UCSD-AML1 (cell line): ENCODE measurements at regions not wholly inside any gene's neighbourhood (a gene's known extent, or its start where the extent isn't known, plus 50 kb on each side); places are given as distances from the start of the nearest gene placed in this dataset.

ENCODE experiments used
- DNase-seq: peaks from one replicate; lab custom pipeline; 2025; ENCODE audit not compliant: unreplicated experiment; lab: John Stamatoyannopoulos, UW

DNA sequence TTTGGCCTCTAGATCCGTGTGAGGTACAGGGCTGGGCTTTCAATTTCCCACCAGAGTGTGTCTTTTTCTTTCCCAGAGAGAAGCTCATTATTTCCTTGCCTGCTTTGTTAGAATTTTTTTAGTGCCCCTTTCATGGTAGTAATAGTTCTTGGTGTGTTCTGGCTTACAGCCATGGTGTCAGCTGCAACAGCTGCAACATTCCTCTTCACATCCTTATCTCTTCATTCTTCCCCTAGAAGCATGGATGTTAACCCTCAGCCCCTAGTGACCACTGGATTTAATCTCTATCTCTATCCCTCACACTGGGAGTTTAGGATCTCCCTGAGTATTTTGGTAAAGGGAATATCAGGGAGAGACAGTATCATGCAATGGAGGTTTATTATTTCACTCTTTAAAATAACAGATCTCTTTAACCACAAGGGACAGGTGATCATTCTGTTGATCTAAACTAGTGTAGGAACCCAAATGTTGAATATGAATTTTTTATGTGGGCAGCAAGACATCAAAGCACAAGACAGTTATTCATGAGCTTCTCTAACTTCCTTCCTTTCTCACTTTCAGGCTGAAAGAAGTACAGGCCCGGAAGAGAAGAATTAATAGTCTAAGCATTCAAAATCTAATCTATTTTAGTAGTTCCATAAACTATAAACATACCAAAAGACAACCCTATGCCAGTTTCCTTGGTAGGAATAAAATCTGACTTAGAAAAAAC is 160.2 kb downstream of the FAM170A start:
- no peak for DNase-seq

DNA sequence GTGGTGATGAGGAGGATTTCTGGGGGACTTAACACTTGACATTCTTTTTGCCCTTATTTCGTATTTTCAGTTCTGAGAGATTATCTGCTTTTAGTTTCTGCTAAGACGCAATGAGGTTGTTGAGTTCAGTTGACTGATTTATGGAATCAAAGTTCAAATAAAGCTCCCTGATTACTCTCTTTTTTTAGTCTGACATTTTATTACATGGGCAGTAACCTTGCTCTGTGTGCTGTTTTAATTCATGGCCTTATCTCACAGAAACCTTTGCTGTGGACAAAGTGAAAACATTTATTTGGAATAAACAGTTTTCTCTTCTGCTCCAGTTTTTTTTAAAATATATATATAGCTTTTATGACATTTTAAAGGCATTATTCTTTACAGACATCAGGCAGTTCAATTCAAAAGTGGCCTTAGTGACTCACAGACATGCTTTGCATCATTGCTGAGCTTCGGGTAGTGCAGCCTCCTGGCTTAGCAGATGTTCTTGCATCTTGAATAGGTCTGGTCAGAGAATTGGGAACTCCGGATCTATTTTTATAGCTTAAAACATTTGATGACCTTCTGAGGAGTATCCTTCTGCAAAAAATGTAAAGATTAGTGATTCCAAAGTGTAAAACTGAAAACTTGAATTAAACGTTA is 162.9 kb downstream of the FAM170A start:
- no peak for DNase-seq

DNA sequence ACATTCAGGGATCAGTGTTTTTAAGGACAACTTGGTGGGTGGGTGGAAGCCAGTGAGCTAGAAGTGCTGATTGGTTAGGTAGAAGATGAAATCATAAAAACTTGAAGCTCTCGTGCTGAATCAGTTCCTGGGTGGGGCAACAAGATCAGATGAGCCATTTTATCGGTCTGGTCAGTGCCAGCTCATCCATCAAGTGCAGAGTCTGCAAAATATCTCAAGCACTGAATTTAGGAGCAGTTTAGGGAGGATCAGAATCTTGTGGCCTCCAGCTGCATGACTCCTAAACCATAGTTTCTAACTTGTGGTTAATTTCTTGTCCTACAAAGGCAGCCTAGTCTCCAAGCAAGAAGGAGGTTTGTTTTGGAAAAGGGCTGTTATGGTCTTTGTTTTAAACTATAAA is 166.4 kb downstream of the FAM170A start:
- no peak for DNase-seq

DNA sequence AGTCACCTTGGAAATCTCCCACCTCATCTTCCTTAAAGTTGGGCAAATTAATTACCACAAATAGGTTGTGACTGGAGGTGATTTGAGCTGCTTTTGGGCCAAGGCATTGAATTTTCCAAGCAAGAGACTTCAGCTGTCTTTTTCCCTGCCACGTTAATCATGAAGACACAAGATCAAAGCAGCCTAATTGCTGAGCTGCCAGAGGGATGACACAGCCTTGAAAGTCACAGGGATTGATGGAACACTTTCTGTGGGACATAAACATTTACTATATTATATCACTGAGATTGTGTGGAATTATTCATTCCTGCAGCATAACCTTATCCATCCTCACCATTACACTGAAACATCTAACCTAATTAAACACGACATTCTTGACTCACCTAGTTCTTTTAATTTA is 172.2 kb downstream of the FAM170A start:
- no peak for DNase-seq

DNA sequence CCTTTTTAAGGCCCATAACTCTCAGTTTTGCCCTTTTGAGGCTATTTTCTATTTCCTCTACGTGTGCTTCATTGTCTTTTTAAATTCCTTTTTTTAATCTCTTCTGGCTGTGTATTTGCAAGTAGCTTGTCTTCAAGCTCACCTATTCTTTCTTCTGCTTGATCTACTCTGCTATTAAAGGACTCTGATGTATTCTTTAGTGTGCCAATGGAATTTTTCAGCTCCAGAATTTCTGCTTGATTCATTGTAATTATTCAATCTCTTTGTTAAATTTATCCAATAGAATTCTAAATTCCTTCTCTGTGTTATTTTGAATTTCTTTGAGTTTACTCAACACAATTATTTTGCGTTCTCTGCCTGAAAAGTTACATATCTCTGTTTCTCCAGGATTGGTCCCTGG is 178.7 kb downstream of the FAM170A start:
- DNase-seq = no peak

DNA sequence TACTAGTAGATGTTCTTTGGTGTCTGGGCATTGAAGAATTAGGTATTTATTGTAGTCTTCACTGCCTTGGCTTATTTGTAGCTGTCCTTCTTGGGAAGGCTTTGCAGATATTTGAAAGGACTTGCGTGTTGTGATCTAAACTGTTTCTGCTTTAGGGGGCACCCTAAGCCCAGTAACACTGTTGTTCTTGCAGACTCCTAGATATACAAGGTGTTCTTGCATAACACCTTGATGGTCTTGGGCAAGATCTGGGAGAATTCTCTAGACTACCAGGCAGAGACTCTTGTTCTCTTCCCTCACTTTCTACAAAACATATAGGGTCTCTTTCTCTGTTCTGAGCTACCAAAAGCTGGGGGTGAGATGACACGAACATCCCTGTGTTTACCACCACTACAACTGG is 179.1 kb downstream of the FAM170A start:
- DNase-seq = no peak

DNA sequence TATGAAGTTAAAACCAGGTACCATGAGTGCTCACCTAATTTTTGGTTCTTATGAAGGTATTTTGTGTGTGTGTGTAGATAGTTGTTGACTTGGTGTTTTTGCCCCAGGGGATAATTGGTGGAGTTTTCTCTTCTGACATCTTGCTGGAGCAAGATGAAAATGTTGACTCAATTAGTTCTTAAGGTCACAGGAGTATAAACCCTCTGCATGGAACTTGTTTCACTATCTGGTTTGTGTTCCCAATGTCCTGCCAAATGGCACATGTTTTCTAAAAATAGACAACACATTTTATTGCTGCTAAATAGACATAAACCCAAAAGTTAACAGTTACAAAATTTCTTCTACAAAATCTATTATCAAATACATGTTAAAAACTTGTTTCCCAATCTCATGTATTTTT is 180.9 kb downstream of the FAM170A start:
- no peak for DNase-seq

DNA sequence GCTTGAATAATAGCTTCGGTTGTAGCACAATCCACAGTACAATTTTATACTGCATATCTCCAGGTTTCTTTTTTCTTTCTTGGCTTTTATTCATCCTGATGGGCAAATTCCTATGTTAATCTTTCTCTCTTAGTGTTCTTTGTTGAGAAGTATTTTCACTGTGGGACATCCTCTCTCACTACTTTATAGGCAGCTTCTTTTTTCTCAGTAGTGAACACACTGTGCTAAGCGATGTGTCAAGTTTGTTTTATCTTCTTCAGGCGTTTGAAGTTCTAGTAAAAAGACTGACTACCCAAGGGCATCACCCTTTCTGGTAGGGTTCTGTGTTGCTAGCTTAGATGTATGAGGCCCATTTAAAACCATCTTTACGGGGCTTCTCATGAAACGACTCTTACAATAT is 182.1 kb downstream of the FAM170A start:
- DNase-seq = no peak

DNA sequence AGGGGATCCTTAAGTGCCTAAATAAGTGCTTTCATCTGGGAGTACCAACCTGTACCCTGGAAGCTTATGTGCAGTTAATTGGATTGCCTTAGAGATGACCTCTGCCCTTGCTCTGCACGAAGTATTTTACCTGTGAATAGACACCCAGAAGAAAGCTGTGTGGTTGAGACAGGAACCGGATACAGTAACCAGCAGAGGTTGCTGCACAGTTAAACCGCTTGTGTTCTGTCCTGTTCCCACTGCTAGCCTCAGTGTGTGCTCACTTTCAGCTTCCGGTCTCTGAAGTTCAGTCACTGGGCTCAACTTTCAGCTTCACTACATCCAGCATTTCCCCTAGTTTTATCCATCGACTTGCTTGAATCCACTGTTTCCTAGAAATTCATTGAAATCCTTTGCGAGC is 185.3 kb downstream of the FAM170A start:
- DNase-seq = no peak

DNA sequence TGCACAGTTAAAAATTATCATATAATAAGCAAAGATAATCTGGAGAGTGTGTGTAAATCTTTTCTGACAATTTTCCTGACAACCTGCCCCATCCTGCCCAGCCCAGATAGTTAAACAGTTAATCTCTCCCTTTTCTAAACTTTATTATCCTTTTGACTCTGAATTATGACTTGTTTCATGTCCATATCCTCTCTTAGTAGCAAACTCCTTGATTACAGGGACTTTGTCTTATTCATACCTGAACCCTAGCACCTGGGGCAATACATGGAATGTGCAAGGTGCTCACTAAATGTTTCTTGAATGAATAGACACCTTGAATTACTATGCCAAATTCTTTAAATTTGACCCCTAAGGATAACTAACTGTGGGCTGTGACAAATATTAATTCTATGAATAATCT is 186.7 kb downstream of the FAM170A start:
- no peak for DNase-seq

DNA sequence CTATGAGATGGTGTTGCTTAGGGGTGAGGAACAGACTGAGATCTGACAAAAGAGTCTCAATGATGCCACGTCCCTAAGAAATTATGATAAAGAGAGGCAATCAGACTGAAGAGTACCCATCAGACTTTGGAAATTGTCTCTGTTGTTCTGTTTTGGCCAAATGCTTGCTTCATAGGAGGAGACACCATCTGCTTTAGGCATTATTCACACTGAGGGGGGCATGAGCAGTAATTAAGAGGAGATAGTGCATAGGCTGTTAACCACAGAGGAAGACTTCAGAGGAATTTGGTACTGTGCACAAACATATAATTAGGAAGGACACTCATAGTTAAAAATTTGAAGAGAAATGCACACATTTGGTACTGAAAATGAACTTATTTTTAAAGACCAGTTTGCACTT is 190.7 kb downstream of the FAM170A start:
- no peak for DNase-seq

DNA sequence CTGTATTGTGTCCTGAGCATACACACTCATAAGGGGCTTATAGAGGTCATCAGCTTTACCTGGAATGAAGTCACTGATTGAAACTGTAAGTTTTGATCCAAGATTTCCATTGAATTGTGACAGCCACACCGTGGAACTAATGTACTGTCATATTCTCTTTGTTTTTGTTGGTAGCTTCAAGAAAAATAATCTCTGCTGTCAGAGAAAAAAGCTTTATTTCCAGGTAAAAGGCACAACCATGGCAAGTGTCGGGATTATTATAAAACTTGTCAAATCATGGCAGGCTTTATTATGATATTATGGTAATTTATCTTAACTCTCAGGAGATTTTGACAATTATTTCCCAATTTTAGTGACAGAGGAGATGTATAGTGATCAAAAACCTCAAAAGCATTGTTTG is 191.2 kb downstream of the FAM170A start:
- no peak for DNase-seq

DNA sequence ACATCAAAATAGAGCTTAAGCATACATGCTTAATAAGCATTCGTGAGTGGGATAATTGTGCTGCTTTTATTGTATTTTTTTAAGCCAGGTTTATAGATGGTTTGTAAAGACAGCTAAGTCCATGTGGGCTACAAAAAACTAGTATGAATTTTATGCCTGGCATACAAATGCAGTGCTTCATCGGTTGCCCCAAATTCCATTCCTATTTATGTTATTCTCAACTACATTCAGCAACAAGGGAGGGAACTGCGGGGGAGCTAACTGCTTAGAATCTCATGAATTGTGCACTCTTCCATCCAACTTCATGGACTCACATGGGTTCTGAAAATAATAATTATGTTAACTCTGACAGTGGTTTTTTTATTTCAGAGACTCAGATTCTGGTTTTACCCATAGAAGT is 199.2 kb downstream of the FAM170A start:
- DNase-seq = no peak

DNA sequence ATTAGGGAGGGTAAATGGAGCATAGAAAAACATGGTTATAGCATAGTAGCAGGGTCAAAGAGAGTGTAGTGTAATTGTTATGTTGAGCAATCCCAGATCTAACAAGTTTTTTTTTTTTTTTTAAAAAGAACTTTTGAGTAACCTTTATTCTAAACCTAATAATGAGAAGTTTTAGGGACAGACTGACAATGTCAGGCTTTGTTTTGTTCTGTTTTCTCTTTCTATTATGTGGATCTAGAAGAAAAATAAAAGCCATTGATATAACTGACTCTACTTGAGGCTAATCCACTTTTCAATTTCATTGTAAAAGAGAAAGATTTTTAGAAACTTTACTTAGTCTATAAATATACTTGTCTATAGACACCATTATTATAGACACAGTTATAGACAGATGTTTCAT is 200.0 kb downstream of the FAM170A start:
- no peak for DNase-seq

DNA sequence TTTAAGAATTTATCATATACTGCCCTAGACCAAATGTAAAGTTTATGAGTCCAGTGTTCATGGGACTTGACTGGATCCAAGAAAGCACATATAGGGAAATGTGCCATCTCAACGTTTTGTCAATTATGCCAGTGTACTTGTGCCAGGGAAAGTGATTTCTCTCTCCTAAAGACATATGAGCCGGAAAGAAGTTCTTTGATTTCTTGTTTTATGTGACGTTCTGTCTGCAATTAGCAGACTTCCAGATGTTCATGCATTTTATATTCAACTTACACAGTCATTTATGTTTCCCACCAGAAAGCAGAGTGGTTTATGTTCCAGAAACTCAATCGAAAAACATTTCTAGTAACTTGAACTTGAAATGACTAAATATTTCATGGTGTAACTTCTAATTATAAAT is 203.8 kb downstream of the FAM170A start:
- DNase-seq = no peak

DNA sequence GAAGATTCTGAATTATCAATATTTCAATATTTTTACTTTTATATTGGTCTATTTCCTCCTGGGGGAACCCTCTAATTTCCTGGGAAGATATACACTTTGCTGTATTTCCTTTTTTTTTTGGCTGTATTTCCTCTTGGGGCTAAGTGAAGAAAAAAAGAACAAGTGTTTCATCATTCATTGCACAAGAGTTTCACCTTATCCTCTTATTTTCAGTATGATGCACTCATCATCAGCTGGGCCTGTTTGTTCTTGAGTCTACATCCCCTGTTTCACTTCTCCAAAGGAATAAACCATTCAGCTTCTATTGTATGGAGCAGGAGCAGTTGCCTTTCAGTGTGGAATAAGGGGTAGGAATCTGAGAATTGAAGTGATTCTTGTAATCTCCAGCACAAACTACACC is 210.8 kb downstream of the FAM170A start:
- DNase-seq = no peak

DNA sequence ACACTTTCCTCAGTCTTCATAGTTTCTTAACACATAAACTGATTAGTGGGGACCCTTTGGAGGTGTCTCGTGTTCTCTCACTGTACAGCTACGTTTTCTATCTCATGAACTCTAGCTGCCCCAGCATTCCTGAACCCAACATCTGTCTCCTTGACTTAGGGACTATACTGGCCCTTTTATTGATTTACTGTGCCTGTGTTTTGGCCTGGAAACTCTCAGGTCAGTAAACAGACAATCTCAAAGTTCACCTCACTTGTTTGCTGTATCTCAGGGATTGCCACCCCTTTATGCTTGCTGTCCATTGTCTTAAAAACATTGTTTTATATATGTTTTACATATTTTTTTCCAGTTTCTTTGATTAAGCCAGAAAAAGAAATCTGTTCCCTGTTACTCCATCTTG is 222.8 kb downstream of the FAM170A start:
- no peak for DNase-seq

DNA sequence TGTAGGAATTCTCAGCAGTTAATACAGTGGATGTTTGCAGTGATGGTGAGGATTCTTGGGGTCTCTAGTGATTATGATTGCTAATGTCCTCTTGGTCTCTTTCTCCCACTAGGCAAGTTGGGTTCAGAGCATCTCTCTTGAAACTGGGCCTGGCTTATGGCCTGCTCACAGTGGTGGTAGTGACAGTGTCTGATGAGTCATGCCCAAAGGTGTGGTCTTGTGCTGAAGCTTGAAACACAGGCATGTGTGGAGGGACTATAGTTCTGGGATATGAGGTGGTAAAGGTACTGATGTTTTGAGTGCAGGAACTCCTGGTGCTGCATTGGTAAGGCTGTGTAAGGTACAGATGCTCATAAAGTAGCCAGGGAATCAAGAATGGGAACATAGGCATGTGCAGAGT is 231.1 kb downstream of the FAM170A start:
- DNase-seq = no peak

DNA sequence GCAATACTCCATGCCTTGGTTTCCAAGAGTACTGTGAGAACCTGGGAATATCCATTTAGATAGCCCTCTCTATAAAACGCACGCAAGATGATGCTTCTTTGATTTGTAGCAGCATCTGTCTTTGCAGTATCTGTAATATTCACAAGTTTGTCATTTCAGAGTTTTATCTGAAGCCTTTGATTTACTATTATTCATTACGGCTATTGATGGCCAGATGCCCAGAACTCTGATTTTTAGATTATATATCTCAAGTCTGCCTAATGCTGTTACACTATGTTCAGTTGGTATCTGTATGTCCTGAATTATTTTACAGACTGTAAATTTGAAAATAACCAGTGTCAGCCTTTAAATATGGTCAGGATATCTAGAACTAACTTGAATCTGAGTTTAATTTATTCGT is 233.3 kb downstream of the FAM170A start:
- no peak for DNase-seq

DNA sequence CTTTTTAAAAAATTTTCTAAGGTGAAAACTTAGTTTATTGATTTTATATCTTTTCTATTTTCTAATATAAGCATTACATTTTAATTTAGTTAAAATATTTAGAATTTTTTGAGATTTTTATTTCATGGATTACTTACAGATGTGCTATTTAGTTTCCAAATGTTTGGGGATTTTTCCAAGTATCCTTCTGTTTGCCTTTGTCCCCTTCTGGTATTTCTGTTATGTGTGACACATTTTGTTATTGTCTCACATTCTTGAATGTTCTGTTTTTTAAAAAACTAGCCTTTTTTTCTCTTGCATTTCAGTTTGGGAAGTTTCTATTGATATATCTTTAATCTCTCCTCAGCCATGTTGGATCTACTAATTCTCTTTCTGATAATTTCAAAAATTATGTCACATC is 234.9 kb downstream of the FAM170A start:
- DNase-seq = no peak

DNA sequence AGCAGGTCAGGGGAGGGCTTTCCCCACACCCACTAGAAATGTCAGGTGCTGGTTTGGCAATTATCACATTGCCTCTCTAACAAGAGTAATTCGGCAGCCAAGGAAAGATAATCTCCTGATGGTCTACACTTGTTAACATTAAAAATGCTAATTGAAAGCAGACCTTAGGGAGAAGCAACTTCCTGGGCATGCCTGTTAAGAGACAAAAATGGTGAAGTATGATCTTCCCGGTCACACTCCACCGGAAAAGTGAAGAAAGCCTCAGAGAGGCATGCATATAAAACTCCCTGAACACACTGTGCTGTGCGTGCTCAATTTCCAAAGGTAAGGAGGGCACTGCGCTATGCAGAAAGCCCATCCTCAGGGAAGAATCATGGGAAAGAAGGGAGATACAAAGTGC is 244.3 kb downstream of the FAM170A start:
- no peak for DNase-seq

DNA sequence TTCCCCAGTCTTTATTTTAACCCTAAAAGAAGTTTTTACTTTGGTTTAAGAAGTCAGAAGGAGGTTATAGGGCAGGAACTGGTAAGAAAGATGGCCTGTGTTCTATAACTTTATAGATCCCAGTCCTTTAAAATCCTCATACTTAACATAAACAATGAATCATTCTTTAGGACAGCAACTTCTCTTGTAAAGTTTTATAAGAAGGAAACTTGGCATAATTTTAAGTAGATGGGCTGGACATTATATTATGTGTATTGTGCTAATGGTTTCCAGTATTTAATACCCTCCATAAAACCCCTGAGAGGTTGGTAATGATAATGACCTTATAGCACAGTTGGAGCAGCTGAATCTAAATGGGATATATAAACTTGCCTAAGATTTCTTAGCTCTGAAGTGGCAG is 247.2 kb downstream of the FAM170A start:
- DNase-seq = no peak

DNA sequence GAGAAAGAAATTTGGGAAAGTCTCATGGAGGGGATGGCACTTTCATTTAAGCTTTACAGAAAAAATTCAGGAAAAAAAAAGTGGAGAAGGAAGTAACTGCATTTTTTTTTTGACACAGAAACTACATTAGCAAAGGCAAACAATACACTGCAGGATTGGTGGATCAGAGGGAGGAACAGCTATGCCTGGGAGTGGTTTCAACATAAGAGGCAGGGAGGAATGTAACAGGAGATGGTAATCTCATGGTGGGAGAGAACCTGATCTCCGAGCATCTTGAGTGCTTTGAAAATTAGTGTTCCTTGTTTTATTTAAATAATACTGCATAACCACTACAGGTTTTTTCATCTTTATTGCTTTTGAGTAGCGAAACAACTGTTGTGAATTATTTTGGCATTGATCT is 249.4 kb downstream of the FAM170A start:
- DNase-seq = no peak
